ENCODE measurements at regions not wholly inside any gene's neighbourhood (a gene's known extent, or its start where the extent isn't known, plus 50 kb on each side); places are given as distances from the start of the nearest gene placed in this dataset.
"Not testable (repeated sequence)": the region's sequence is repeated elsewhere in the genome, so short reads cannot be mapped to it uniquely, and the experiment has no call there.

GRCh38 chr7:36060388-36060787 lies 92.7 kb upstream of the EEPD1 start:
- TF ChIP-seq TAF1 (IDR thresholded peaks at IDR 0.05; ENCODE audit: borderline replicate concordance, low read depth, low read length); CTCF (IDR thresholded peaks at IDR 0.05); PBX3 (IDR thresholded peaks at IDR 0.05); TEAD4 (IDR thresholded peaks at IDR 0.05; ENCODE audit: borderline replicate concordance, insufficient read depth); MEF2A (IDR thresholded peaks at IDR 0.05; ENCODE audit: borderline replicate concordance, low read depth); SMC3 (IDR thresholded peaks at IDR 0.05; ENCODE audit: low read depth, low read length); REST (IDR thresholded peaks at IDR 0.05; ENCODE audit: low read depth, low read length): not testable (repeated sequence)

All from SK-N-SH (cell line).